DOHH2 (cell line): ENCODE measurements at regions not wholly inside any gene's neighbourhood (a gene's known extent, or its start where the extent isn't known, plus 50 kb on each side); places are given as distances from the start of the nearest gene placed in this dataset.
"Not testable (repeated sequence)": the region's sequence is repeated elsewhere in the genome, so short reads cannot be mapped to it uniquely, and the experiment has no call there.

Experiments
- H3F3A ChIP-seq: fragments of 200-600 bp; sonication (generic), shearing (Covaris generic); 2 replicates; pipeline ENCODE4 v1.6.0; 2016; ENCODE audit warnings: antibody characterized with exemption, mild to moderate bottlenecking; ENCODE audit not compliant: control insufficient read depth, insufficient read depth
- H3K27ac ChIP-seq: fragments of 200-600 bp; sonication (generic); 2 replicates; pipeline ENCODE4 v1.5.1; 2014; ENCODE audit warnings: low read depth, mild to moderate bottlenecking, low read length, moderate library complexity
- H3K27me3 ChIP-seq: fragments of 200-600 bp; sonication (generic); 2 replicates; pipeline ENCODE4 v1.6.1; 2014; ENCODE audit warnings: mild to moderate bottlenecking, low read length, mixed read lengths; ENCODE audit not compliant: control insufficient read depth
- H3K36me3 ChIP-seq: fragments of 200-600 bp; sonication (generic); 2 replicates; pipeline ENCODE4 v1.6.1; 2014; ENCODE audit warnings: mild to moderate bottlenecking, low read length, moderate library complexity, mixed read lengths; ENCODE audit not compliant: control insufficient read depth
- H3K4me1 ChIP-seq: fragments of 200-600 bp; sonication (generic); 2 replicates; pipeline ENCODE4 v1.6.1; 2014; ENCODE audit warnings: mild to moderate bottlenecking, low read length, mixed read lengths; ENCODE audit not compliant: control insufficient read depth
- H3K4me2 ChIP-seq: fragments of 200-600 bp; sonication (generic); 2 replicates; pipeline ENCODE4 v1.6.0; 2014; ENCODE audit warnings: mild to moderate bottlenecking, low read length, moderate library complexity
- H3K4me3 ChIP-seq: fragments of 200-600 bp; sonication (generic); 2 replicates; pipeline ENCODE4 v1.5.1; 2014; ENCODE audit warnings: mild to moderate bottlenecking, low read length, mixed read lengths
- H3K79me2 ChIP-seq: fragments of 200-600 bp; sonication (generic); 2 replicates; pipeline ENCODE4 v1.6.1; 2014; ENCODE audit warnings: mild to moderate bottlenecking, low read length, mixed read lengths; ENCODE audit not compliant: control insufficient read depth
- H3K9me2 ChIP-seq: fragments of 200-600 bp; sonication (generic); replicated peaks from 2 replicates; pipeline ENCODE4 v1.6.1; 2014; ENCODE audit warnings: mild to moderate bottlenecking, low read length, mixed read lengths; ENCODE audit not compliant: control insufficient read depth
- H3K9me3 ChIP-seq: fragments of 200-600 bp; sonication (generic); 2 replicates; pipeline ENCODE4 v1.6.1; 2014; ENCODE audit warnings: antibody characterized with exemption, low read length, mixed read lengths; ENCODE audit not compliant: control insufficient read depth, insufficient read depth
- H4K20me1 ChIP-seq: fragments of 200-600 bp; sonication (generic); 2 replicates; pipeline ENCODE4 v1.6.0; 2014; ENCODE audit warnings: low read depth, mild to moderate bottlenecking, antibody characterized with exemption, low read length, moderate library complexity; ENCODE audit not compliant: control insufficient read depth, insufficient read depth
- CTCF ChIP-seq: fragments of 200-600 bp; sonication (generic); IDR thresholded peaks from one replicate; pipeline ENCODE4 v1.5.1; 2014; ENCODE audit warnings: antibody characterized with exemption, mild to moderate bottlenecking, low read depth, low read length; ENCODE audit not compliant: poor library complexity, severe bottlenecking
- EZH2phosphoT487 ChIP-seq: fragments of 200-600 bp; sonication (generic); IDR thresholded peaks from 2 replicates; pipeline ENCODE4 v1.6.1; 2017; ENCODE audit warnings: borderline replicate concordance, mild to moderate bottlenecking, antibody characterized with exemption, low read length, moderate library complexity, mixed read lengths

GRCh38 chr3:101141135-101141534 lies 147.9 kb upstream of the ABI3BP start:
- no peaks in the 10 kb centered on the region for H4K20me1 ChIP-seq
- H3F3A ChIP-seq = no peaks in the 10 kb centered on the region

GRCh38 chr3:101138817-101139216 lies 145.6 kb upstream of the ABI3BP start:
- H3K36me3 ChIP-seq = no peaks in the 10 kb centered on the region
- TF ChIP-seq CTCF = no peak
- TF ChIP-seq EZH2phosphoT487 = no peak
- H3K9me2 ChIP-seq = no peaks in the 10 kb centered on the region
- no peaks in the 10 kb centered on the region for H3K4me1 ChIP-seq
- no peaks in the 10 kb centered on the region for H4K20me1 ChIP-seq
- H3K27me3 ChIP-seq = no peaks in the 10 kb centered on the region
- no peak overlapping the region for H3K4me2 ChIP-seq
- H3K27ac ChIP-seq = no peak overlapping the region
- H3K79me2 ChIP-seq = no peaks in the 10 kb centered on the region
- H3F3A ChIP-seq = no peaks in the 10 kb centered on the region
- no peaks in the 10 kb centered on the region for H3K9me3 ChIP-seq
- no peak overlapping the region for H3K4me3 ChIP-seq

More at GRCh38 chr3:101141135-101141534, 147.9 kb upstream of the ABI3BP start:
- no peak for TF ChIP-seq CTCF
- no peak for TF ChIP-seq EZH2phosphoT487
- Histone ChIP-seq H3K79me2 (no peaks in the 10 kb centered on the region), H3K9me3 (no peaks in the 10 kb centered on the region), H3K4me3 (no peak overlapping the region), H3K36me3 (no peaks in the 10 kb centered on the region), H3K9me2 (no peaks in the 10 kb centered on the region), H3K27me3 (no peaks in the 10 kb centered on the region), H3K4me1 (no peaks in the 10 kb centered on the region), H3K27ac (no peak overlapping the region), H3K4me2 (no peak overlapping the region)

GRCh38 chr3:101134331-101134730 lies 141.1 kb upstream of the ABI3BP start:
- no peak overlapping the region for H3K4me3 ChIP-seq
- no peaks in the 10 kb centered on the region for H3F3A ChIP-seq
- H4K20me1 ChIP-seq = no peaks in the 10 kb centered on the region
- no peak overlapping the region for H3K27ac ChIP-seq
- no peaks in the 10 kb centered on the region for H3K79me2 ChIP-seq
- no peaks in the 10 kb centered on the region for H3K9me2 ChIP-seq
- H3K4me1 ChIP-seq = no peaks in the 10 kb centered on the region
- H3K36me3 ChIP-seq = no peaks in the 10 kb centered on the region
- TF ChIP-seq EZH2phosphoT487 = no peak
- H3K4me2 ChIP-seq = no peak overlapping the region
- no peaks in the 10 kb centered on the region for H3K27me3 ChIP-seq
- H3K9me3 ChIP-seq = no peaks in the 10 kb centered on the region

- Histone ChIP-seq H4K20me1 (no peaks in the 10 kb centered on the region), H3K4me3 (no peak overlapping the region), H3K27ac (no peak overlapping the region), H3K27me3 (no peaks in the 10 kb centered on the region), H3K79me2 (no peaks in the 10 kb centered on the region), H3K4me2 (no peak overlapping the region), H3F3A (no peaks in the 10 kb centered on the region), H3K4me1 (no peaks in the 10 kb centered on the region), H3K9me2 (no peaks in the 10 kb centered on the region), H3K36me3 (no peaks in the 10 kb centered on the region), H3K9me3 (no peaks in the 10 kb centered on the region)
- TF ChIP-seq CTCF = no peak
- TF ChIP-seq EZH2phosphoT487 = no peak
Measured at GRCh38 chr3:101133652-101134051, 140.4 kb upstream of the ABI3BP start.

- H3K27me3 ChIP-seq, H3K36me3 ChIP-seq, H3K4me2 ChIP-seq, H3K4me1 ChIP-seq, H3K9me3 ChIP-seq, H3F3A ChIP-seq, H3K4me3 ChIP-seq, H3K79me2 ChIP-seq, H3K9me2 ChIP-seq, H4K20me1 ChIP-seq, H3K27ac ChIP-seq: not testable (repeated sequence)
Measured at GRCh38 chr3:101133197-101133596, 140.0 kb upstream of the ABI3BP start.
